ENCODE measurements at regions not wholly inside any gene's neighbourhood (a gene's known extent, or its start where the extent isn't known, plus 50 kb on each side); places are given as distances from the start of the nearest gene placed in this dataset.
"Not testable (repeated sequence)": the region's sequence is repeated elsewhere in the genome, so short reads cannot be mapped to it uniquely, and the experiment has no call there.

DNA sequence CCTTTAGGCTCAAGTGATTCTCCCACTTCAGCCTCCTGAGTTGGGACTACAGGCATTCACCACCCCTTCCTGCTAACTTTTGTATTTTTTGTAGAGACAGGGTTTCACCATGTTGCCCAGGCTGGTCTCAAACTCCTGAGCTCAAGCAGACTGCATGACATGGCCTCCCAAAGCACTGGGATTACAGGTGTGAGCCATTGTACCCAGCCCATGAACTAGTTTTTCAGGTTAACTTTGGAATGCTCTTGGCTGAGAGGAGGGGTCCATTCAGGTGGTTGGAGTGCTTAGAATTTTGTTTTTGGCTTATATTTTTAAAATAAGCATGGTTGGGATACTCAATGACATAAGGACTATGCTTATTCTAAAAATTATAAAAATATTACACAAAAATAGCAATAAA, 355.7 kb upstream of the MAGEB16 start:
- H3K9me3 ChIP-seq (replicated peaks in 1 of 3), result no peaks in the 10 kb centered on the region
- no peaks in the 10 kb centered on the region for H3K36me3 ChIP-seq (replicated peaks in 1 of 2)
- H3K27me3 ChIP-seq, result peaks cover 11% of the 10 kb centered on the region
- H3K4me3 ChIP-seq, result no peak overlapping the region
- H3K4me1 ChIP-seq (replicated peaks in 1 of 2), result no peaks in the 10 kb centered on the region
- no peak overlapping the region for H3K27ac ChIP-seq
- intact Hi-C loops (cut with DNase I), result no loop called here
- no peak for DNase-seq
- no peak for TF ChIP-seq POLR2A (IDR thresholded peaks at IDR 0.05)
- TF ChIP-seq, protein P1, sequence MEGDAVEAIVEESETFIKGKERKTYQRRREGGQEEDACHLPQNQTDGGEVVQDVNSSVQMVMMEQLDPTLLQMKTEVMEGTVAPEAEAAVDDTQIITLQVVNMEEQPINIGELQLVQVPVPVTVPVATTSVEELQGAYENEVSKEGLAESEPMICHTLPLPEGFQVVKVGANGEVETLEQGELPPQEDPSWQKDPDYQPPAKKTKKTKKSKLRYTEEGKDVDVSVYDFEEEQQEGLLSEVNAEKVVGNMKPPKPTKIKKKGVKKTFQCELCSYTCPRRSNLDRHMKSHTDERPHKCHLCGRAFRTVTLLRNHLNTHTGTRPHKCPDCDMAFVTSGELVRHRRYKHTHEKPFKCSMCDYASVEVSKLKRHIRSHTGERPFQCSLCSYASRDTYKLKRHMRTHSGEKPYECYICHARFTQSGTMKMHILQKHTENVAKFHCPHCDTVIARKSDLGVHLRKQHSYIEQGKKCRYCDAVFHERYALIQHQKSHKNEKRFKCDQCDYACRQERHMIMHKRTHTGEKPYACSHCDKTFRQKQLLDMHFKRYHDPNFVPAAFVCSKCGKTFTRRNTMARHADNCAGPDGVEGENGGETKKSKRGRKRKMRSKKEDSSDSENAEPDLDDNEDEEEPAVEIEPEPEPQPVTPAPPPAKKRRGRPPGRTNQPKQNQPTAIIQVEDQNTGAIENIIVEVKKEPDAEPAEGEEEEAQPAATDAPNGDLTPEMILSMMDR (IDR thresholded peaks at IDR 0.05), result no peak

DNA sequence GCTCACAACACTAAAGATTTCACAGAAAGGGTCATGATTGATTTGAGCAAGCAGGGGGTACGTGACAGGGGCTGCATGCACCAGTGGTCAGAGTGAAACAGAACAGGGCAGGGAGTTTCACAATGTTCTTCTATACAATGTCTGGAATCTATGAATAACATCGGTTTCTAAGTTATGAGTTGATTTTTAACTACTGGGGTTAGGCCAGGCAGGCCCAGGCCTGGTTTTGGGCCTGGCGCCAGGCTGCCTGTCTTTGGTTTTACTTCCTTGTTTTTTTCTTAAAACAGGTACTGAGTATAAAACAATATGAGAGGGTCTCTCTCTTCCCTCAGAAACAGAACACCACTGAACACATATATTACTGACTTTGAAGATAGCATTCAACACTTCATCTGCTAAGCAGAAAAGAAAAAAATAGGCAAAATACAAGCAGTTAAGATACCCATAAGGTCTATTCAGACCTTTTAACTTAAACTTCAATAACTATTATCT, 355.0 kb upstream of the MAGEB16 start:
- H3K4me1 ChIP-seq (replicated peaks in 1 of 2); H3K36me3 ChIP-seq (replicated peaks in 1 of 2); intact Hi-C loops (cut with DNase I); H3K4me3 ChIP-seq; H3K9me3 ChIP-seq (replicated peaks in 1 of 3); H3K27ac ChIP-seq: not testable (repeated sequence)
- peak in 3 of 7 donors; percentile 4 to 42 (median 16) for DNase-seq
- 74 to 85% (median 76%) methylated on average over 2 to 3 of the region's 3 CpGs for WGBS, 4 donors
- H3K27me3 ChIP-seq, result peaks cover 11% of the 10 kb centered on the region

DNA sequence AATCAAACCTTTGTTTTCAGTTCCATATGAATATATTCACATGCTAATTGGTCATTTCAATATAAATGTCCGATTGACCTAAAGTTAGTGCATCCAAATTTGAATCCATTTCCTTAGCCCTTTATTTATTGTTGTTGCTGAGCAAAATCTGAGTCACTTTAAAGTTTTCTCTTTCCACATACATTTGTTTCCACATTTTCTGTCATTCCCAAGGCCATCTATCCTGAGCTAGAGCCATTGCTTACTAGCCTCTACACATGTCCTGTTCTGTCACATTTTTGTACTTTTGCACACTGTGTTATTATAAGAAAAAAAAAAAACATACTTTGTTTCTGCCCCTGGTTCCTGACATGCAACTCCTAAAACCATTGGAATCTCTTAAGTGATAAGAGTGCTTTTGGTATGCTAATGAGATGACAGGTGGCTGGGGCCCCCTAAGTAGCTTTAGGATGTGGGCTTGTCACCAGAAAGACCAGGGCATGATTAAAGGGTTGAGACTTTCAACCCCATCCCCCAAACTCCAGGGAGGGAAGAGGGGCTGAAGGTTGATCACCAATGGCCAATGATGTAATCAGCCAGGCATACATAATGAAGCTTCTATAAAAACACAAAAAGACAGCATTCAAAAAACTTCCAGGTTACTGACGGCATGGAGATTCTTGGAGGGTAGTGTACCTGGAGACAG, 353.3 kb upstream of the MAGEB16 start:
- H3K9me3 ChIP-seq (replicated peaks in 1 of 3), result no peaks in the 10 kb centered on the region
- H3K4me3 ChIP-seq, result no peak overlapping the region
- TF ChIP-seq POLR2A (IDR thresholded peaks at IDR 0.05), result no peak
- H3K36me3 ChIP-seq (replicated peaks in 1 of 2), result no peaks in the 10 kb centered on the region
- 62 to 78% (median 71%) methylated on average over 2 of the region's 2 CpGs for WGBS, 4 donors
- H3K27ac ChIP-seq, result no peak overlapping the region
- peaks cover 11% of the 10 kb centered on the region for H3K27me3 ChIP-seq
- intact Hi-C loops (cut with DNase I), result no loop called here
- DNase-seq, result no peak
- no peaks in the 10 kb centered on the region for H3K4me1 ChIP-seq (replicated peaks in 1 of 2)

DNA sequence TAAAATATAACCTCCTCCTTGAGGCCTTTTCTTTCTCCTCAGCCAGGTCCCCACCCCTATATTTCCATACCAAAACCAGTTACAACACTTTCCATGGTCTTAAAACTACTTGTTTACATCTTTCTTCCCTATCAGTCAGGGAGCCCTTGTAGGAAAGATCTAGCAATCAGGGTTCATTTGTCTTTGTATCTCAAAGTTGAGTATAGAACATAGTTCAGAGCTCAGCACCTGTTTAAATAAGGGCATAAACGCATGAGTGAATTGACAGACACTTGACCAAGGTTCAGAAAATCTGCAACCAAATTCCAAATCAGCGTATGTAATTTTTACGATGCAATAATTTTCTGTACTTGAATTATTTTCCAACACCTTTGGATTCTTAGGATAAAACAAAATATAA, 352.2 kb upstream of the MAGEB16 start:
- Histone ChIP-seq H3K27me3 (peaks cover 11% of the 10 kb centered on the region), H3K4me1 (replicated peaks in 1 of 2) (no peaks in the 10 kb centered on the region), H3K4me3 (no peak overlapping the region), H3K9me3 (replicated peaks in 1 of 3) (no peaks in the 10 kb centered on the region), H3K27ac (no peak overlapping the region), H3K36me3 (replicated peaks in 1 of 2) (no peaks in the 10 kb centered on the region)
- DNase-seq, result no peak
- TF ChIP-seq, protein P1 (IDR thresholded peaks at IDR 0.05), result no peak
- WGBS, 4 donors, result 83 to 95% (median 90%) methylated on average over 3 of the region's 3 CpGs
- intact Hi-C loops (cut with DNase I), result no loop called here

DNA sequence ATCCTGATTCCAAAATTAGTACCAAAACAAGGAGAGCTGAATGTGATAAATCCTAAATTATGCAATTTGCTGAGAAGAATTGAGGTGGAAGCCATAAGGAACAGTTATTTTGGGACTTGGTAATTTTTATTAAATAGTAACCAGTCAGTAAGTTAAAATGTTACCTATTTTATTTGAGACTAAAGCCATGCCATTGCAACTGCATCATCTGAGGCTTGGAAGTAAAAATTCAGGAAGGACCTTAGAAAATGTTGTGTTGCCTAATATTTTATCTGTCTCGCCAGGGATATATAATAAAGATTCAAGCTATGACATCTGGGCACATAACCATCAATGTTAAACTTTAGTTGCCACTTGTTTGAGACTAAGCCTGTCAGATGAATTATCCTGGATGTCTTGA, 341.3 kb upstream of the MAGEB16 start:
- Histone ChIP-seq H3K27me3 (peaks cover 5% of the 10 kb centered on the region), H3K4me1 (replicated peaks in 1 of 2) (no peaks in the 10 kb centered on the region), H3K9me3 (replicated peaks in 1 of 3) (no peaks in the 10 kb centered on the region), H3K4me3 (no peak overlapping the region), H3K36me3 (replicated peaks in 1 of 2) (no peaks in the 10 kb centered on the region), H3K27ac (no peak overlapping the region)
- intact Hi-C loops (cut with DNase I), result no loop called here
- 65 to 88% (median 73%) methylated on average over 1 of the region's 1 CpG for WGBS, 4 donors
- DNase-seq, result no peak
- TF ChIP-seq, protein P1 (IDR thresholded peaks at IDR 0.05), result no peak
- no peak for TF ChIP-seq POLR2A (IDR thresholded peaks at IDR 0.05)

All from adrenal gland (tissue), 9 donors.